GM18519 (cell line): ENCODE measurements at regions not wholly inside any gene's neighbourhood (a gene's known extent, or its start where the extent isn't known, plus 50 kb on each side); places are given as distances from the start of the nearest gene placed in this dataset.

Experiments used
- ATAC-seq: cut with Tn5 transposase; IDR thresholded peaks from one replicate; pipeline ENCODE4 v1.9.1; 2021; ENCODE audit warnings: mild to moderate bottlenecking, moderate library complexity; ENCODE audit not compliant: unreplicated experiment, low FRiP score

DNA sequence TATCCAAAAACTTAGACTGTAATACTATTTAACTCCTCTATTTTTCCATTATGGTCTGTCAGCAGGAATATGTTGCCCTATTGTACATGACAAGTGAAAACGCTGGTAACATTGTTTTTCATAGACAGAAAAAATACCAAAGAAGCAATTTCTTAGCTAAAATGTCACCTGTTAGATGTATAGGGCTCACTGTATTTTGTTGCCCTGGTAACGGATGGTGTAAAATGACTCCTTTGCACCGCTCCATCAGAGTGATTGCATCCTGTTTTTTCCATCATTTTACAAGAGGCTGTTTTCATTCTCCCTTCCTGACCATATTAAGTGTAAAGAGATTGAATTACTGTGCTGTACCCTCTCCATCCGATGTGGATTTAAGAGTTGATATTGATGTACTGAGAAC, 460.1 kb upstream of the TLE4 start:
- no peak for ATAC-seq

DNA sequence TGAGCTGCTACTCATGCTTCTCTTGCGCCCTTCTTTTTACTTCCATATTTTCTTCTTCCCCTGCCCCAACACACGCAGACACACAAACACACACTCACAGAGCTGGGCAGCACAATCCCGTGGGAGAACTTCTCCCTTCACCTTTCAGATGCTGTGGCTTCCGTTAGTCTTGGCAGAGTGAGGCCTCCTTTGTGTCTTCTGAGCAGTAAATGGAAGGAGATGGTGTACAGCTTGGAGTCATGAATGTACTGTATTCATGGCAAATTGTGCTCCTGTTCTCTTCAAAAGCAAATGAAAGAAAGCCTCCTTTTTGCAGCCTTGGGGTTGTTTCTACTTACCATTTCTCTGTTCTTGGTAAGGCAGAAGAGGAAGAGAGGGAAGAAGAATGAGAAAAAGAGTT, 456.6 kb upstream of the TLE4 start:
- no peak for ATAC-seq

DNA sequence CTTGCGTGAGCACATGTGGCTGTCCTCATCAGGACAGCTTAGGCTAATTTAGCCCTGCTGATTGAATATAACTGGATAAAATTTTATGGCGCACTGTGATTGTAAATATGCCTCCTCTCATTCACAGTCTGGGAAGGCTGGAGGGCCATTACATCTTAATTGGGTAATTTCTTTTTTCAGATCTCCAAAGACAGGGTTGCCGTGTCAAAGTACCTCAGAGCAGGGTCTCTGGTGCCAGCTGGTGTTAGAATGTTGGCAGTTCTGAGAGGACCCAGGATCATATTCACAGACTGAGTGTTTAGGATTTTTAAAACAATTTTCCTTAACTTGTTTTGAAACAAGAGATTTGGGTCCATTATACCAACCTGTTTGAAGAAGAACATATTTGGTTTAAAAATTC, 455.7 kb upstream of the TLE4 start:
- ATAC-seq = no peak

DNA sequence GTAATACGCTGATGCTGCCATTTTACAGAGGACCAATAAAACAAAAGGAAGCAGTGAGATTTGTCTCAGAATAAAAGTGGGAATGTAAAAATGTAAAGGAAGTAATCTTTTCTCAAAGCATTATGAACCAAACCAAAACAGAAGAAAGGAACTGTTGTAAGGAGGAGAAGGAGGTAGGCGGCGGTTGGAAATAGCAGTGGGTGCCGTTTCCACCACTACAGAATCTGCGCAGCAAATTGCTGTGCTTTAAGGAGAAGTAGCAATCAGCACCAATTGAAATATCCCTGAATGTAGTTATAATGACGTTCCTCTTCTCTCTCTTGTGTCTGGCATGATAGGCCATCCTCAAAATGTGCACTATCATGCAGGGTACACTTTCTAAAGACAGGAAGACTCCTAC, 455.1 kb upstream of the TLE4 start:
- no peak for ATAC-seq

DNA sequence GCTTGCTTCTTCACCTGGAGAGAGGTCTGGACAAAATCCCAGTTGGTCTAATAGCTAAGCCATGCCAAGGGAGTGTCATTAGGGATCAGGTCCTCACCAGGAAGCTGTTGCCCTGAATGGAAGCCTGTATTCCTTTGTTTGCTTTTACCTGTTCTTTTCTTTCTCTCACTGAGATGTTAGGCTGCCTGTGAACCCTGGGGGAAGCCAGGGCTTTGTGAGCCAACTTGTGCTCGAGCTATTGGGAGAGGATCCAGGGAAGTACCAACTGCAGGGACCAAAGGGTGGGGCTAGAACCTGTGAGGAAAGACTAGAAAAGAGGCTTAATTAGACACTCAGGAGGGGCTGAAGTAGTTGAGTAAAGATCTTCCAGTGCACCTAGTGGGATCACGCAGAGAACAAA, 451.2 kb upstream of the TLE4 start:
- no peak for ATAC-seq

DNA sequence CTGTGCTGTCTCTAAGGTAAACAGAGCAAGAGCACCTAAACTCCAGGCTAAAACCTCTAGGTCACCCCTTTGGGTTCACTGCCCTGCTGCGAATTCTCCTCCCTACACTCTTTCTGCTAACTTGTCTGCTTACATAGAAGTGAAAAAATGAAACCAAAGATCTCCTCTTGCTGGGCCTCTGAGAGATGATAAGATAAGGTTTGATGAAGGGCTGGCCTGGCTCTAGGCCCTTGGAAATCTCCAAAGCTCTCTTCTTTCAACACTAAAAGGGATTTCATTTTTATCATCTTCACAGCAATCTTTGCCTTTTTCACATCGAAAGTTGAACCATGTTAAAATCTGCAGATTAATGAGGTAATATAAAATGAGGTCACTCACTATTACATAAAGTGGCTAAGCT, 450.8 kb upstream of the TLE4 start:
- ATAC-seq = no peak

DNA sequence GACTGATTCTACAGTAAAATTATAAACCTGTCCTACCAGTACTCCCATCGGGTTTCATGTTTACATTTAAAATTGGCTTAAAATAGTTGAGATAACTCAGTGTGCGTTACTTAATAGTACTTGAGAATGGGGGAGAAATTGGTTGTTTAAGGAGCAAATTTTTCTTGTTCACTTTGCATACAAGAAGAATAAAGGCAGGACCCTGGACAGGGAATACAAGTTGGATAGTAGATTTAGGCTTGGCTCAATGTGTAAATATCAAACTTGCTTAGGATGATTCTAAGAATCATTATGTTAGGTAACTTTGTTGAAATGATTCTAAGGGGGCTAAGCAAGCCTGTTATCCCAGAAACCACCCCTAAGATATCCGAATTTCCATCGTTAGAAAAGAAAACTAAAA, 448.4 kb upstream of the TLE4 start:
- ATAC-seq = no peak

DNA sequence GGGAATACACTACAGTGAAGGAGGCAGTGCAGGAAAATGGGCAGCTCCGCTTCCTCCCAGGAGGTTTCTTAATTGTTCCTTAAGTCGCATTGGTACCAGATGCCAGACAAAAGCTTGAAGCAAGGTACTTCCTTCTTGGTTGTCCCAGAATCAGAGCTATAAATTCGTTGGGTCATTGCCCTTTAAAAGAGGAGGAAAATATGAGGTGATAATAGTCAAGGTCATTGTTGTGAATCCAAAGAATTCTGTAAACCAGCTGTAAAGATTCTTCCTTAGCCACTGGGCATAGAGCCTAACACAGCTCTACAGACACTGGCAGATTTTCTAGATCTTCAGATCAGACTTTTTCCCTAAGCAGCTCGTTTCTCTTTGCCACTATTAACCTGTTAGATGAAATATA, 444.1 kb upstream of the TLE4 start:
- no peak for ATAC-seq

DNA sequence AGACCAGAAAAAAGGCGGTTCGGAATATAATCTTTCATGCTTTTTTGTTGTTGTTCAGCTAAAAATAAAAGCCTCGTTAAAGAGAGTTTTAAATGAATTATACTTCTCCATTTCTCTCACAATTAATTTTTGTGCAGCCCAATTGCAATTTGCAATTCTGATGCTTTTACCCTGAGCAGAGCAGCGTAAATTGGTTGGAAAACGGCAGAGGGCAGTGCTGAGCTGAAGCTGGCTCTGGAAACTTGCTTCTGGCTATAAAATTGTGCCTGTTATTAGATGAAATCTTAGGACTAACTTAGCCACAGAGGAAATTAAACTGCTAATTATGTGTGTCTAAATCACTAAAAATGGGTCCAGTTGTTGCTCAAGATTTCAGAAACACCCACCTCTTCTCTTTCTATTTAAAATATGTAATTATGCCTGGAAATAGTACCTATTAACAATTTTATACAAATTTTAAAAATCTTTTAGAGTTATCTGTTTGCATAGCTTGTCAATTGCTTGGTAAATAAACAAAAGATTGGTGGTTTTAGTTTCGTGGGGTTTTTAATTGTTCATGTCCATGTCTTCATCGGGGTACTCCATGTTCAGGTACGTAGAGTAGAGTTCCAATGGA, 441.8 kb upstream of the TLE4 start:
- ATAC-seq = no peak

DNA sequence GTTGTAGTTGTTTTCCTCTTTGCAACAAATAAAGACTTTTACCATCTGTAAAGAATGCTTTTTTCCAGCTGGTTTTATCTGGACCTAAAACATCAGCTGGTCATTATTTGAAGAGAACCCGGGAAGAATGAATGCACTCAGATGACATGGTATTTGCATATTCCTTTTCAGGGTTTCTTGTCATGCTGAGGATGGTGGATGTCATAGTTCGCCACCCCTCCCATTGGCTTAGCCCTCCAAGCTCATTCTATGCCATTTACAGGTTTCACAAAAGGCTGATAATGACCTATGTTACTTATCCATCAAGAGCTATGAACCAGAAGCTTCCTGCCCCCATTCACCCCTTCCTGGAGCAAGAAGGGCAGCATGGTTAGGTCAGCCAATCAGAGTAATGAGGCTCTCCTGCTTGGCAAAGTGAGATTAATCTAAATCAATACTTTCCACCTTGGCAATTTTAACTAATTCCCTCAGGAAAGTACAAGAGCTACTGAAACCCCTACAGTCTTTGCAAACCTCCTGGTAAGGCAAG, 440.5 kb upstream of the TLE4 start:
- ATAC-seq = no peak

DNA sequence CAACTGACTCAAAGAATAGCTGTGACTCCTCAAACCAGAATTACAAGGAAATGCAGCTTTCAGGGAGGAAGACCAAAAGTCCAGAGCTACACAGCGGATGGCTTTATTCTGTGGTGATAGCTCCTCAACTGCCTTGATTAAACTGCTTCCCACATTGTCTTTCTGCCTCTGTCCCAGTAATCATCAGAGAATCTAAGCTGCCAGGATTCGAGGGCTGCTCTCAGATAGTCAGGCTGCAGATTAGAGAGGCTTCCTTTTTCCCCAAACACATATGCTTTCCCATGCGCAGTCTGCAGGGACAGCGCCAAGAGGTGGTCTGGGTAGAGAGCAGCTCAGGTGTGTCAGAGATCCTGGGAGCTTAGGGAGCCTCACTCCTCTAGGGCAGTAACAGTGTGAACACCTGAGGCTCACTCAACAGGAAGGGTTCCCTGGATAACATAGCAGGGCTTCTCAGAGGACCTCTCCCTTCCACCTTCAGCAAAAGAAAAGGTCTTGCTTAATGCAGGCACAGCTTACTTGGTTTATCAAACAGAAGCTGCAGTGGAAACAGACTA, 439.9 kb upstream of the TLE4 start:
- ATAC-seq = no peak

DNA sequence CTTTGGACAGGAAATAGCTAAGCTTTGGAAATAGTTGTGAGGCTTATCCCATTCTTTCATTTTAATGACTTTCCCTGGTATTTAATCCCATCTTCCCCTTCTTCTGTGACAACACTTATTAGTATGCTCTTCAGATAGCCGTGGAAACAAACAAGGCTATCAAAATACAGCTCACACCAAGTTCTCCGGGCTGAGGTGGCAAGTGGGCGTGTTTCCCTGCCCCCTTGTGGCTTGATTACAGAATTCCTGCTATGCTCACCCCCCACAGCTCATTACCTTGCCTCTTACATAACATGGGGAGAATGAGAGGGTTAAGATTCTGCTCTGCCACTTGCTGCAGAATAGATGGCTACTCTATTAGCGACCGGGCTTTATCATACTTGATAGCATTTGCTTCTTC, 437.1 kb upstream of the TLE4 start:
- no peak for ATAC-seq

DNA sequence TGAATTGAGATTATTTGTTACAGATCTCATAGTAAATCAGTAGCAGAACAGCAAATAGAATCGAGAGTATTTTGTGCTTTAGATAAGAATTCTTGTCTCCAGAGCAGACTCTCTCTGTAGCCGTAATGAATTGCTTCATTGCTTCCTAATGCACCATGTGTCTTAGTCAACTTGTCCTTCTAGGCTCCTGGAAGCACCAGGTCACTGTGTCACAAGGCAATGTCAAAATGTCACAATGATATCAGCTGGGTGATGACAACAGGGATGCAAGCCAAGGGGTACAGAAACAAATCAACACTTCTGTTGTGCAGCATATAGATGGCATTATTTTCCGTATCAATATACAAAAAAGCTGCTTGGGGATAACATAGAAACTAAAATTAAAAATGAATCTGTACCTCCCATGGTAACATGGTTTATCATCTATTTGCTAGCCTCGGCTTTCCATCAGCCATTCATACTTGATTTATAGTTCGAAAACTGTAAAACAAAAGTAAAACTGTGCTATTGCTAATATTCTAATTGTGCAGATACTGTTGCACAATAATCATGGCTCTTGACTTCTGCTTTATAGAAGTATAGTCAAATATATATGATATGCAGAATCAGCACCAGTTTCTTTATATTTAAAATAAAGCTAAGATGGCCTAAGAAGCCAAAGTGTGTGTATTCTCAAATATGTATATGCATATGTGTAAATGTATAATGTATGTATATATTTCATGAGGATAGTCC, 435.9 kb upstream of the TLE4 start:
- ATAC-seq = no peak

DNA sequence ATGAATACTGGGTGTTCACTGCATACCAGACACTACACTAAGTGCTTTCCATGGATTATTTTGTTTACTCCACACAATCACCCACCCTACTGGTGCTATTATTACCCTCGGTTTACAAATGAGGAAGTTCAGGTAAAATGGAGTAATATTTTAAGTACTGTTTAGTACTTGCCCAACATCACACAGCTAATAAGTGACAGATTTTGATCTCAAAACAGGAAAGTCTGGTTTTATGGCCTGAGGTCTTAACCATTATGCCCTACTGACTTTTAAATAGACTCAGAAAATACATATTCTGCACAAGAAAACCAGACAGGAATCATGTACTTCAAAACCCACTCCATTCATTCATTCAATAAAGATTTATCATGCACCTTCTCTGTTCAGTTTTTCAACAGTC, 431.0 kb upstream of the TLE4 start:
- no peak for ATAC-seq

DNA sequence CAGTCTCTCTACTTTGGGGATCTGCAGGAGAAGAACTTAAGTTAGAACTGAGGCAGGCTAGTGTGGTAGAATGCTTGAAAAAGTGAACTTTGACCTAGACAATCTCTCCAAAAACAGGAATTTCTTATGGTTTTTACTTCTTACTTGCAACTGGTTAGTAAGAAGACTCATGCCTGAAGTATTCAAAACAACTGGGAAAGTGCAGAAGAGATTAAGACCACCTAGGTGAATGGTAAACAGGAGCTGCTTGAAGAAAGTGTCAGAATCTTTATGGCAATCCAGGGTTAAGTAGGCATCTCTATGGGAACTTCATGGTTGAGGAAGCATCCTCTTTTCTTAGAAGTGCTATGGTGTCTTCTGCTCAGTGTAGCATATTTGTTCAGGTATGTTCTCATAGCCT, 428.6 kb upstream of the TLE4 start:
- ATAC-seq = no peak

DNA sequence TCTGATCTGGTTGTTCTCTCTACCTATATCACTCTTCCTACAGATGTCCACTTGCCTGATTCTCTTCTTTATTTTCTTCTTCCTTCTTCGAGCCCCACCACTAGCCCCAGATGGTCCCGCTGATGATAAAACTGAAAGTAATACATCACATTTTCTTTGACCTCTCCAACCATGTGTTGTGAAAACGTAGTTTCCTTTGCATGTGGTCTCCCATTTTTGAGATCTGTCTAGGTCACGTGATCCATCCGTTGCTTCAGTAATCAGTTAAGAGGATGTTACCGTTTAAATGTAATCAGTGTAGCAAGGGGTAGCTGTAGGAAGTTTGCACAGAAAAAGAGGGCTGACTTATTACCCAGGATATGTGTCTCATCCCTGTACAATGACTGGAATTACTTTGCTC, 426.3 kb upstream of the TLE4 start:
- no peak for ATAC-seq

DNA sequence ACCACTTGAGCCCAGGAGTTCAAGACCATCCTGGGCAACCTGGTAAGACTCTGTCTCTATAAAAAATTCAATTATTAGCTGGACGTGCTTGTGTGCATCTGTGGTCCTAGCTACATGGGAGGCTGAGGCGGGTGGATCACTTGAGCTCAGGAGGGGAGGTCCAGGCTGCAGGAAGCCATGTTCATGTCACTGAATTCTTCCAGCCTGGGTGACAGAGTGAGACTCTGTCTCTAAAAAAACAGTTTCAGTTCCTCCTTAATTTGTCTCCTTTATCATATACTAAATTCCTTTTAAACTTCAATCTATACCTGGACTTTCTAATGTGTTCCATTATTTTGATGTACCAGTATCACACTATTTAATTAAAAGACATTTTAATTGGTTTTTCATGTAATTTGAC, 422.2 kb upstream of the TLE4 start:
- ATAC-seq = no peak

DNA sequence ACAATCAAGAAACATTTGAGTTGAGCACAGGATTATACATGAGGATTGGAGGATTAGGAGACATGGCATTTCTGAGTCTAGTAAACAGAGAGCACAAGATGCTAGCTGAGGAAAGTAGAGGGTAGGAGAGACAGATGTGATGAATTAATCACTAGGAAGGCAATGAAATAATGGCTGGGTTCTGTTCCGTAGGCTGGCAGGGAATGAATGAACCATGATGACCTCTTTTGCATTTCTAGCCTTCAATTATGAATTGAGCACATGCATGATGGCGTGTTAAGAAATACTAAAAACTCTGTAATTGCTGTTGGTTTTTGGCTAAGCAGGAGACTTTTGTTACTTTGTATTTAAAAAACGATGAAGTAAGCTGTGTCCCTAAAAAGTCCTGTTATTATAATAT, 420.0 kb upstream of the TLE4 start:
- no peak for ATAC-seq

DNA sequence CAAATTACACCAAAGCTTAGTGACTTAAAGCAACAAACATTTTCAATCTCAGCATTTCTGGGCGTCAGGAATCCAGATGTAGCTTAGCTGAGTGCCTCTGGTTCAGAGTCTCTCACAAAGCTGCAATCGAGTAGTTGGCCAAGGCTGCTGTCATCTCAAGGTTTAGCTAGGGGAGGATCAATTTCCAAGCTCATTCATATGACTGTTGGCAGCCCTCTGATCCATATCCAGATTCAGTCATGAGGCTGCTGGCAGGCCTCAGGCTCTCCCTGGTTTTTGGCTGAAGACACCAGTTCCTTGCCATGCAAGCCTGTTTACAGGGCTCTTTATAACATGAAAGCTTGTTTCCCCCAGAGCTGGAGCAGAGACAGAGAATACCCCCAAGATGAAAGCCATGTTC, 419.5 kb upstream of the TLE4 start:
- no peak for ATAC-seq

DNA sequence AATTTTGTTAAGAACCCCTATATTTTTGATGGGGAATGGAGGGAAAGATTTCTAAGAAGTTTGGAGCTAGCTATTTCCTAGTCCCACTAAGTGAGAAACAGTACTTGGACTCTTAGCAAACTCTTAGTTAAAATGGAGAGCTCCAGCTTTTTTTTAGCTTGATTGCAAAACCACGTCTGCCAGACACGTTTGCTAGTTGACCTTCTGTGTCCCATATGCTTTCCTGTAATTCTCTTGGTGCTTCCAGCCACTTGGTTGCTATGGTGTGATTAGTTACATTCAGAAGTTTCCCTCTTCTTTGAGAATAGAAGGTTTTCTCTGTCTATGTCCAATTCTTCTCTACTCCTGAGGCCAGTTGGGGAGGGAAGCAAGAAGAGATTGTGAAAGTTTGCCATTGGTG, 417.0 kb upstream of the TLE4 start:
- no peak for ATAC-seq

DNA sequence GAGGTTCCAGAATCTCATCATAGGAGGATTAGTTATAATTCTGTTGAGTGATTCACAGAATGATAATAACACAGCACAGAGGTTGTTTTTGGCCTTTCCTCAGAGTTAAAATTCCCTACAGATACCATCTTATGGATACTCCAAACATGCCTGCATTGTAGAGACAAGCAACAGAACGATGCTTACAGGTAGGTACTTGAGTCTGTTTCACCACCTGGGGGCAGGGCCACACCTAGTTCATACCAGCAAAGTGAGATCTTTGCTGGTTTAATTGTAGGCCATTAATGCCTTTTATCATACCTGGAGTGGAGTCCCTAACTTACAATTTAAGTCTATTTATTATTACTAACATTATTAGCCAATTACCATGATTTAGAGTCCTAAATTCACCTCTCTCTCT, 416.5 kb upstream of the TLE4 start:
- no peak for ATAC-seq

DNA sequence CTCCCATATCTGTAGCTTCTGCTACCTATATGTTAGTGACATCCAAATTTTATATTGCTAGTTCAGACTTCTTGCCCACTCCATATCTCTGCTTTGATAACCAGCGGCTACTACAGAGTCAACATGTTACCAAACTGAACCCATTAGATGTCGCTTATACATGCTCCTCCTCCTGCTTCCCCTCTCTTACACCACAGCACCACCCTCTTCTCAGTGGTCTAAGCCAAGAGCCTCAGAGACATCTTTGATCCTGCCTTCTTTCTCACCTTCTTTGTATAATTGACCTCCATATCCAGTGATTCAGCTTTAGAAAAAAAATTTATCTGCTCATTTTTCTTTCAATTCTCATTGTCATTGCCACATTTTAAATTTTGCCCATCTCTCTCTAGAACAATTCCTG, 408.2 kb upstream of the TLE4 start:
- ATAC-seq = no peak
